BE2C (cell line): ENCODE measurements at regions not wholly inside any gene's neighbourhood (a gene's known extent, or its start where the extent isn't known, plus 50 kb on each side); places are given as distances from the start of the nearest gene placed in this dataset.

Source experiments
- DNase-seq: peaks from one replicate; pipeline ENCODE4 v3.0.0-alpha.2; 2020
- H3K27me3 ChIP-seq: fragments of 250-450 bp; sonication (Bioruptor Pico); 2 replicates; pipeline ENCODE4 v1.5.1; 2020; ENCODE audit warnings: mild to moderate bottlenecking
- H3K36me3 ChIP-seq: fragments of 250-450 bp; sonication (Bioruptor Pico); 2 replicates; pipeline ENCODE4 v1.5.1; 2020; ENCODE audit warnings: mild to moderate bottlenecking
- H3K4me1 ChIP-seq: fragments of 250-450 bp; sonication (Bioruptor Pico); 2 replicates; pipeline ENCODE4 v1.5.1; 2020
- H3K4me3 ChIP-seq: 2 replicates; pipeline ENCODE4 v1.5.1; 2011; ENCODE audit warnings: low read depth, low read length
- H3K9me3 ChIP-seq: fragments of 250-450 bp; sonication (Bioruptor Pico); 2 replicates; pipeline ENCODE4 v1.5.1; 2020
- CTCF ChIP-seq: IDR thresholded peaks from 2 replicates; pipeline ENCODE4 v1.5.1; 2012; ENCODE audit warnings: mild to moderate bottlenecking, low read depth, low read length

- DNase-seq = no peak
- no peaks in the 10 kb centered on the region for H3K36me3 ChIP-seq
- no peaks in the 10 kb centered on the region for H3K27me3 ChIP-seq
- no peaks in the 10 kb centered on the region for H3K9me3 ChIP-seq
- H3K4me3 ChIP-seq = no peak overlapping the region
- TF ChIP-seq CTCF = no peak
- H3K4me1 ChIP-seq = no peaks in the 10 kb centered on the region
These were observed 117.4 kb upstream of the SOX5 start for GRCh38 chr12:24066865-24067264.

GRCh38 chr12:24066097-24066496 is 116.6 kb upstream of the SOX5 start:
- TF ChIP-seq CTCF = no peak
- Histone ChIP-seq H3K4me3 (no peak overlapping the region), H3K36me3 (no peaks in the 10 kb centered on the region), H3K27me3 (no peaks in the 10 kb centered on the region), H3K9me3 (no peaks in the 10 kb centered on the region), H3K4me1 (no peaks in the 10 kb centered on the region)
- no peak for DNase-seq

GRCh38 chr12:24062642-24063245 is 113.3 kb upstream of the SOX5 start:
- no peak for DNase-seq
- peaks cover 3% of the 10 kb centered on the region; the same call in 1 of the 2 replicates for H3K4me1 ChIP-seq
- no peaks in the 10 kb centered on the region for H3K36me3 ChIP-seq
- no peak for TF ChIP-seq CTCF
- no peaks in the 10 kb centered on the region for H3K27me3 ChIP-seq
- H3K4me3 ChIP-seq = no peak overlapping the region
- H3K9me3 ChIP-seq = no peaks in the 10 kb centered on the region

GRCh38 chr12:24060089-24060488 is 110.6 kb upstream of the SOX5 start:
- Histone ChIP-seq H3K4me1 (peaks cover 3% of the 10 kb centered on the region; the same call in 1 of the 2 replicates), H3K9me3 (no peaks in the 10 kb centered on the region), H3K36me3 (no peaks in the 10 kb centered on the region), H3K4me3 (no peak overlapping the region), H3K27me3 (no peaks in the 10 kb centered on the region)
- DNase-seq = no peak
- no peak for TF ChIP-seq CTCF

- no peak for TF ChIP-seq CTCF
- Histone ChIP-seq H3K9me3 (no peaks in the 10 kb centered on the region), H3K27me3 (no peaks in the 10 kb centered on the region), H3K4me1 (peaks cover 3% of the 10 kb centered on the region; the same call in 1 of the 2 replicates), H3K4me3 (no peak overlapping the region), H3K36me3 (no peaks in the 10 kb centered on the region)
- peak; percentile 29 for DNase-seq
These were observed 108.5 kb upstream of the SOX5 start for GRCh38 chr12:24057920-24058476.

- Histone ChIP-seq H3K4me1 (peaks cover 3% of the 10 kb centered on the region; the same call in 1 of the 2 replicates), H3K9me3 (no peaks in the 10 kb centered on the region), H3K4me3 (no peak overlapping the region), H3K36me3 (no peaks in the 10 kb centered on the region), H3K27me3 (no peaks in the 10 kb centered on the region)
- no peak for TF ChIP-seq CTCF
- DNase-seq = no peak
These were observed 106.3 kb upstream of the SOX5 start for GRCh38 chr12:24055747-24056146.
